Tibial nerve (tissue), 3 donors: ENCODE measurements at regions not wholly inside any gene's neighbourhood (a gene's known extent, or its start where the extent isn't known, plus 50 kb on each side); places are given as distances from the start of the nearest gene placed in this dataset.

Experiments
- POLR2A ChIP-seq, 2 donors: fragments of 450-650 bp; IDR thresholded peaks; one replicate each; pipeline ENCODE4 v1.6.1; 2017; ENCODE audit warnings: antibody characterized with exemption in 2 of 2, mild to moderate bottlenecking in 2 of 2, moderate library complexity in 2 of 2
- TF ChIP-seq, protein P1 (sequence below), 5 experiments: fragments of 200-600 bp in 3 of 5; fragments of 450-650 bp in 2 of 5; sonication (generic) in 3 of 5; IDR thresholded peaks; one replicate each; pipeline ENCODE4 v1.5.1; 2016 to 2019; ENCODE audit warnings: antibody characterized with exemption in 5 of 5, mild to moderate bottlenecking in 3 of 5, moderate library complexity in 2 of 5

DNA sequence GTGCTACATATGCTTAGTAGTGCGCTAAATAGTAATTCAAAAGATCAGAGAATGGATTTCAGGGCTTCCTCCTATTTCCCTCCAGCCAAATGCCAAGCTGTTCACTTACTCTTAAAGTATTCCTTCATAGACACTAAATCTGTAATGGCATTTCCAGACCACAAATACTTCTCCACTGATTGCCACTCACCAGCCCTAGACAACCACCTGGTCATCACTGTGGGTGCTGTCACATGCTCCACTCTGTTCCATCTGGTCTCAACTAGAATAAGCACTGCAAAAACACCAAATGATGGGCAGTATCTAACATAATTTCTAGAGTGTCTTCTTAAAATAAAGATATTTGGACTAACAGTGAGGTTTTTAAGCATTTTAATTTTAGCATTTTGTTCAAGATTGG is 341.3 kb downstream of the AASDHPPT start:
- TF ChIP-seq, protein P1, sequence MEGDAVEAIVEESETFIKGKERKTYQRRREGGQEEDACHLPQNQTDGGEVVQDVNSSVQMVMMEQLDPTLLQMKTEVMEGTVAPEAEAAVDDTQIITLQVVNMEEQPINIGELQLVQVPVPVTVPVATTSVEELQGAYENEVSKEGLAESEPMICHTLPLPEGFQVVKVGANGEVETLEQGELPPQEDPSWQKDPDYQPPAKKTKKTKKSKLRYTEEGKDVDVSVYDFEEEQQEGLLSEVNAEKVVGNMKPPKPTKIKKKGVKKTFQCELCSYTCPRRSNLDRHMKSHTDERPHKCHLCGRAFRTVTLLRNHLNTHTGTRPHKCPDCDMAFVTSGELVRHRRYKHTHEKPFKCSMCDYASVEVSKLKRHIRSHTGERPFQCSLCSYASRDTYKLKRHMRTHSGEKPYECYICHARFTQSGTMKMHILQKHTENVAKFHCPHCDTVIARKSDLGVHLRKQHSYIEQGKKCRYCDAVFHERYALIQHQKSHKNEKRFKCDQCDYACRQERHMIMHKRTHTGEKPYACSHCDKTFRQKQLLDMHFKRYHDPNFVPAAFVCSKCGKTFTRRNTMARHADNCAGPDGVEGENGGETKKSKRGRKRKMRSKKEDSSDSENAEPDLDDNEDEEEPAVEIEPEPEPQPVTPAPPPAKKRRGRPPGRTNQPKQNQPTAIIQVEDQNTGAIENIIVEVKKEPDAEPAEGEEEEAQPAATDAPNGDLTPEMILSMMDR (IDR thresholded peaks at IDR 0.05): no peak
- TF ChIP-seq POLR2A (IDR thresholded peaks at IDR 0.05): no peak
